Astrocyte of the spinal cord (primary cell): ENCODE measurements at regions not wholly inside any gene's neighbourhood (a gene's known extent, or its start where the extent isn't known, plus 50 kb on each side); places are given as distances from the start of the nearest gene placed in this dataset.

Experiments used
- DNase-seq: peaks from one replicate; pipeline ENCODE4 v3.0.0; 2011; ENCODE audit warnings: low read depth, low spot score
- H3K4me3 ChIP-seq: 2 replicates; pipeline ENCODE4 v1.5.1; 2011; ENCODE audit warnings: low read depth, mild to moderate bottlenecking, low read length, moderate library complexity
- in situ Hi-C: cut with HindIII; loops from 2 replicates; pipeline ENCODE4 v1.10.0; 2017; ENCODE audit warnings: low sequenced_read_pairs
- TF ChIP-seq, protein P1 (sequence below): IDR thresholded peaks from 2 replicates; pipeline ENCODE4 v1.5.1; 2012; ENCODE audit warnings: low read depth, mild to moderate bottlenecking, low read length, inconsistent platforms

DNA sequence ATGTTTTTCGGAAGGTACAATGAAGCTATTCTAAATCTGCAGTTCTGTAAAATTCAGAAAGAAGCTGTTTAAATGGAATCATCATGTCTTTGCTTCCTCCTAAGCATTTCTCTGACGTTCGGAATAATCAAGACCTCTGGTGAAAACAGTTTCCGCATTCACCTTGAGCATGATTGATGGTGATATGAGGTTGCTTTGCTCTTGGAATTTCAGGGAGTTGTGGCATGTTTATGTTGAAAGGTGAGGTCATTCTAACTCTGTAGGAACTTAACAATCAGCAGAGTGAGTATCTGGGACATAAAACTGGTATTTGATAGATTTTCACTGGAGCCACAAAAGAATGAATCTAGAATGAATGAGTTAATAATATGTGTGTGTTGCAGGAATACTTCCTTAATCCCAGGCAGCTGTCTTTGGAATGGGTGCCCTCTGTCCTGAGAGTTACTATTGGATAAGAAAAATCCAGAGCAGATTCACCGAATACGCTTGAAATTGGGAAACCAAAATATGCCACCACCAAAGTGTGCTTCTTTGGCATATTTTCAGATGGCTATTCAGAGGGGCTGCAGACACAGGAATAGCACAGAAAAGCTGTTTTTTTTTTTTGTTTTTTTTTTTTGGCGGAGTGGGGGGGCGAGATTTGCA is 599.1 kb downstream of the CCER1 start:
- TF ChIP-seq, protein P1, sequence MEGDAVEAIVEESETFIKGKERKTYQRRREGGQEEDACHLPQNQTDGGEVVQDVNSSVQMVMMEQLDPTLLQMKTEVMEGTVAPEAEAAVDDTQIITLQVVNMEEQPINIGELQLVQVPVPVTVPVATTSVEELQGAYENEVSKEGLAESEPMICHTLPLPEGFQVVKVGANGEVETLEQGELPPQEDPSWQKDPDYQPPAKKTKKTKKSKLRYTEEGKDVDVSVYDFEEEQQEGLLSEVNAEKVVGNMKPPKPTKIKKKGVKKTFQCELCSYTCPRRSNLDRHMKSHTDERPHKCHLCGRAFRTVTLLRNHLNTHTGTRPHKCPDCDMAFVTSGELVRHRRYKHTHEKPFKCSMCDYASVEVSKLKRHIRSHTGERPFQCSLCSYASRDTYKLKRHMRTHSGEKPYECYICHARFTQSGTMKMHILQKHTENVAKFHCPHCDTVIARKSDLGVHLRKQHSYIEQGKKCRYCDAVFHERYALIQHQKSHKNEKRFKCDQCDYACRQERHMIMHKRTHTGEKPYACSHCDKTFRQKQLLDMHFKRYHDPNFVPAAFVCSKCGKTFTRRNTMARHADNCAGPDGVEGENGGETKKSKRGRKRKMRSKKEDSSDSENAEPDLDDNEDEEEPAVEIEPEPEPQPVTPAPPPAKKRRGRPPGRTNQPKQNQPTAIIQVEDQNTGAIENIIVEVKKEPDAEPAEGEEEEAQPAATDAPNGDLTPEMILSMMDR: no peak
- DNase-seq: no peak
- in situ Hi-C loops: no loop called here
- no peak overlapping the region for H3K4me3 ChIP-seq

DNA sequence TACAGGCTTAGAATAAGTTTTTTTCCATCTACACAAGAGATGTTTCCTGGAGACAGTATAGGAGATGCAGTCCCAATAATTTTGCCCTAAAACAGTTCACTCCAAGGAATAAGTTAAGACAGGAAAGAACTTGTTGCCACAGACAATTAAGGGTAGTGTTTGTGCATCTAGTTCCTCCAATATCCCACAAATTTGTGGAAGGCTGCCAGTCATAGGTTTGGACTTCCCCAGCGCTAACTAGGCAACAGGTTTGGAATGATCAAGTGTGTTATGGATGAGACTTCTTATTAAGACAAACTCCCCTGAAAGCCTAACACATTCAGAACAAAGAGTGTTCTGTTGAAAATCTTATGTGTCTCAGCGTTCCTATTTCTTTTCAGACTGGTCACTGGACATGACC is 611.0 kb downstream of the CCER1 start:
- TF ChIP-seq, protein P1: no peak
- in situ Hi-C loops: no loop called here
- no peak for DNase-seq
- H3K4me3 ChIP-seq: no peak overlapping the region

DNA sequence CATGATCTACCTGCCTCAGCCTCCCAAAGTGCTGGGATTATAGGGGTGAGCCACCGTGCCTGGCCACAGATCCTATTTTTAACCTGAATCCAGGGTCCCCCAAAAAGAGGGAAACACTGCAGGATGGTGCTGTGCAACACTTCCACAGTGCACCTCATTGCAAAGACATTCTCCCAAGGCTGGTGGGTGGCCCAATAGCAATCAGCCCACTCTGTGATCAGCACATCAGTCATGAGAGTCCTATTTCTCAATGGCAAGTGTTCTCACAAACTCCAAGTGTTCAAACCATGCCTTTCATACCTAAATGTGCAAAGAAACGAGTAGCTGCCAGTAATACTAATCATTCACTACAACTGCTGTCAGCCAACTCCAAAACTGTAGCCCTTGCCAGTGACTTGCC is 612.9 kb downstream of the CCER1 start:
- in situ Hi-C loops: no loop called here
- DNase-seq: no peak

DNA sequence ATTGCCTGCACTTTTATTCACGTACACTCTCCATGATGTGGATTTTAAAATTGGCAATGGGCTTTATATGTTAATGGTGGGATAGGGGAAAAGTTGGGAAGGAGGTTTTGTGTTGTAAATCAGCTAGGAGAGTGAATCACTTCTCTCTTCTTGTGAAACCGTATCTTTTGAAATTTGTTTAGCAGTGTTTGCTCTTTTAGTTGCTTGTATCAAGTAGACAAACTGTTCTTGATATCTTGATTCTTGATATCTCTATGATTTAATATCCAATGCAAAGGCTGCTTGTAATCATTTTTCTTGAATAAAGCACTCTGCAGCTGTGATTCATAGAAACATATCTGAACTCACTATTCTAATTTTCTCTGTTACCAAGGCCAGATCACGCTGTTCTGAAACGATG is 615.1 kb downstream of the CCER1 start:
- in situ Hi-C loops: no loop called here
- no peak for DNase-seq
- no peak overlapping the region for H3K4me3 ChIP-seq
- TF ChIP-seq, protein P1: no peak

More for the DNA sequence above, 612.9 kb downstream of the CCER1 start:
- H3K4me3 ChIP-seq: no peak overlapping the region
- TF ChIP-seq, protein P1: no peak

DNA sequence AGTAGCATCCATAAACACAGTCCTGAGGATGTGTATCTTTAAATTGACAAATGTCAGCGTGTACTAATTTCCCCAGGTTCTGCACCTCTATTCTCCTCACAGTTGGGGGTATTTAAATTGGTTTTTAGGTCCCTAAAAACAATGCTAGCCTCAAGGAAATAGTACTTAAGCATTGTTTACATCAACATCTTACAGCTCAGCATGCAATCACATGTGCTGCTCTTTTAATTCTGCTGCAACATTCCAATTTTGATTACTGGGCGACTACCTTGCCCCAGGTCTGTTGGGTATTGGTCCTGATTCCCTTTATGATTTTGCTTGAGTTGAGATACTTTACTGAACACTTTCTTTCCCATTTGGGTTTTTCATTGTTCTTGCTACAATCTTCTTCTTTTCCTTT is 616.6 kb downstream of the CCER1 start:
- DNase-seq: no peak
- no peak overlapping the region for H3K4me3 ChIP-seq
- TF ChIP-seq, protein P1: no peak
- in situ Hi-C loops: no loop called here

DNA sequence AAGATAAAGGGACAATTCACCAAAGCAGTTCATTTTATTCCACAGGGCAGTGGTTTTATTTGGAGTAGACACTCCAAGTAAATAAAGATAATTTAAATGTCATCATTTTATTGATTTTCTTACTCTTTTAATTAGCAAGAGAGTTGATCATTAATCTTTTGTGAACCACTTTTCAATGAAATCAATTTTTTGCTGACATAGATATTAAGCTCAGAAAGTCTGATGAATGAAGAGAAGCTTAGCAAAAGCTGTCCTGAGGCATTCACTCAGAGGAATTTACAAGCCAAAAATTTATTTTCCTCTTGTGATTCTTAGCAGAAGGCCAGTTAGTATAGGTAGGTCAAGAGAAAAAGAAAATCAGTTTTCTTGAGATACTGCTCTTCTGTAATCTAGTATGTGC is 618.0 kb downstream of the CCER1 start:
- no peak overlapping the region for H3K4me3 ChIP-seq
- TF ChIP-seq, protein P1: no peak
- in situ Hi-C loops: no loop called here
- DNase-seq: no peak

DNA sequence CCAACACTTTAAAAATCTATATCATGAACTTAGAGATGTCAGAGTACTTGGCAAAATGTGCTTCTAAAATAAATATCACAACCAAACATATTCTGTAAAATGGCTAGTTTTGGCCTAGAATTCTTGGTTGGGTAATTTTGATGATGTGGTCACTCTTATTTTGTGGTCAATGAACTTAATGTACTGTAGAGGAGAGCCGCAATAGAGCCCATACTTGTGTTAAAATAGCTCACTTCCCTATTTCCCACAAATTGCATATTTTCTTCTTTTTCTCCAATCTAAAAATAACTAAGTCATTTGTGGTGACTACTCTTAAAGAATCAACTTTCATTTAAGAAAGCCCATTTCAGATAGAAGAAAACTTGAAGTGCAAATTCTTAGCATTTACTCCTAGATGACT is 619.4 kb downstream of the CCER1 start:
- no peak overlapping the region for H3K4me3 ChIP-seq
- in situ Hi-C loops: no loop called here
- DNase-seq: peak; percentile 67
- TF ChIP-seq, protein P1: no peak
